IPS-NIHi11 (cell line): ENCODE measurements at regions not wholly inside any gene's neighbourhood (a gene's known extent, or its start where the extent isn't known, plus 50 kb on each side); places are given as distances from the start of the nearest gene placed in this dataset.
"Not testable (repeated sequence)": the region's sequence is repeated elsewhere in the genome, so short reads cannot be mapped to it uniquely, and the experiment has no call there.

ENCODE experiments used
- DNase-seq: peaks from one replicate; pipeline ENCODE4 v3.0.0; 2012; ENCODE audit warnings: mixed read lengths, low spot score

DNA sequence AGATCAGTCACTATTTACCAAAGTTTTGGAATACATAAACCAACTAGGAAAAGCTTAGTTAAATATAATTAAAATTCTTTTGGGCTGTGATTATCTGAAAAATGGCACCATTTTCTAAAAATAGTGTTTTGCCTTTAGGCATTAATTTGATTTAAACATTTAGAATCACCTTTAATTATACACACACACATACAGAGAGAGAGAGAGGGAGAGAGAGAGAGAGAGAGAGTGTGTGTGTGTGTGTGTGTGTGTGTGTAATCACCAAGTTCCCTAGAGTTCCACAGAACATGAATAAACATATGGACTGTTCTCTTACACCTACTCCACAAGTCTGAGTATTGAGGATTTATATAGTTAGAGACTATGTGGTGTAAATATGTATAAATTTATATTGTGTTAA, 141.2 kb upstream of the ATXN1 start:
- no peak for DNase-seq

- peak; percentile 10 for DNase-seq
Observed at GRCh38 chr6:16901782-16902181, 140.5 kb upstream of the ATXN1 start.

DNA sequence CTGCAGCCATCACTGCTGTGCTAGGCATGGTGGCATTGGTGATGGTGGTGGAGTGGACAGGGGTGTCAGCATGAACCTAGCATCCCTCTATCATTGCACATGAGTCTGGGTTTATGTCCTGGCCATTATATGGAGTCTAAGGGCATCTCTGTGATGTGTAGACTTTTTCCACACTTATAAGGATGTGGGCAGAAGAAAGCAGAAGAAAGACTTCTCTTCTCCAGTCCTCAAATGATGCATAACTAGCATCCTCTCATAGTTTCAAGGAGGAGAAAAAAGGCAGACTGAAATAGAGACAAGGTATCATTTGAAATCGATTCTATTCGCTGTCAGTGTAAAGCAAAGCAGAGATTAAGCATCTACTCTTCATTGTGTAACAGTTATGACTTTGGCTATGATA, 140.0 kb upstream of the ATXN1 start:
- no peak for DNase-seq

DNA sequence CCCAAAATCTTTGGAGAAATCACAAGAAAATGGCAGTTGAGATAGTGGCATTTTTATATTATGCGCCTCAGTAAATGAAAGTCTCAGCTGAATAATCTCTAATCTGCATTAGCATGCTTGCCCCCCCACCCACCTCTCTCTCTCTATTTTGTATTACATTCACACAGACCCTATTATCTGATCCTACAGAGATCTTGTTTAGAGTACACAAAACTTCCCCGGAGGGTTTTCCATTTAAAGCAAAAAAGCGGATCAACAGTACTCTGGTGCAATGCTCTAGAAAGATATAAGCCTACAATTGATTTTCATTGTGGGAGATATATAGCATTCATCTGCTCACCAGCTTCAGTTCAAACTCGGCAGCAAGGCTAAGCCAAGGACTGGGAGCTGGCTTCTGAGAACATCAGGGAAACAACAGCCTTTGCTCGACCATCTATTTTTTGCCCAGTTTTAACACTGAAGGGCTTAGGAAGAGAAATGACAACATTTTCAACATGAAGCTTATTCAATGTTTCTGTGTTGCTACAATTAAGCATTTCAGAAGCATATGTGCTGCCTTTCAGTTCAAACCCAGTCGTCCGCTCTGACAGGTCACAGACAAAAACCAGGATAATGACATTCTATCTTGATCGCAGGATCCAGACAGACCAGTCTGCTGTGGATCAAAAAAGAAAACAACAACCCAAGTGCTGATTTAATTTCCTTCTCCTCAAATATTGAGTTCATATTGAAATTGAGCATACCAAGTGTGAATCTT, 137.6 kb upstream of the ATXN1 start:
- DNase-seq: no peak

- DNase-seq: no peak
Observed at GRCh38 chr6:16897669-16898068, 136.4 kb upstream of the ATXN1 start.

DNA sequence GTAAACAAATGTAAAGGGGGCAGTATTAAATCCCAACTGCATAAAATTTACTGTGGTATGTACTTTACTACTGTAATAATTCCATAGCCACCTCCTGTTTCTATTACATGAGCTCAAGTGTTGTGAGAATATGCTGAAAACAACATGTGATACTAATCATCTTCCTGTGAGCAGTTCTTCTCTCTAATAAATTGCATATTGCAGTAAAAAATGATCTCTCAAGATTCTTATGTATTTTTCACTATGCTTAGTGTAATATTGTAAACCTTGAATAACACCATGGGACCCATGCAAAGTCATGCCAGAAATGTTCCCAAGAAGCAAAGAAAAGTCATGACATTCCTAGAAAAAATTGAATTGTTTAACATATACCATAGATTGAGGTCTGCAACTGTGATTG, 133.0 kb upstream of the ATXN1 start:
- DNase-seq: no peak

GRCh38 chr6:16891110-16891509, 129.8 kb upstream of the ATXN1 start:
- not testable (repeated sequence) for DNase-seq

- DNase-seq: no peak
Observed at GRCh38 chr6:16885411-16886160, 124.3 kb upstream of the ATXN1 start.

DNA sequence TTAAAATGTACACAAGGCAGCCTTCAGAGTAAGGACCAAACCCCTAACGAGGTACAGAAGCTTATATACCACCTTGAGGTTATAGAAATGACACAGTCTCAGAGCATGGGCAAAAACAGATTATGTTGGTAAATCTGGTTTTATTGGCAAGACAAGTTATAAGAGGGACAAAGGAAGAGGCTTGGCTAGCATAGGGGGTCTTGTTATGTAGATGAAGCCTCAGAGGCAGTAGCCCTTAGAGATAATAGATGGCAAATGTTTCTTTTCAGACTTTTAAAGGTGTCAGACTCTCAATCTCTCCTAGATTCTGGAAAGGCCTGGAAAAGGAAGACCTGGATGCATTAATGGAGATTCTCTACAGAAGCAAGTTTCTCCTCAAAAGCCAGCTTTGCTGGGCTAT, 123.3 kb upstream of the ATXN1 start:
- DNase-seq: no peak

- no peak for DNase-seq
Observed at GRCh38 chr6:16883414-16883813, 122.2 kb upstream of the ATXN1 start.

GRCh38 chr6:16882230-16882629, 121.0 kb upstream of the ATXN1 start:
- DNase-seq: no peak

- DNase-seq: not testable (repeated sequence)
Observed at GRCh38 chr6:16876852-16877251, 115.6 kb upstream of the ATXN1 start.

- no peak for DNase-seq
Observed at GRCh38 chr6:16876201-16876600, 114.9 kb upstream of the ATXN1 start.

DNA sequence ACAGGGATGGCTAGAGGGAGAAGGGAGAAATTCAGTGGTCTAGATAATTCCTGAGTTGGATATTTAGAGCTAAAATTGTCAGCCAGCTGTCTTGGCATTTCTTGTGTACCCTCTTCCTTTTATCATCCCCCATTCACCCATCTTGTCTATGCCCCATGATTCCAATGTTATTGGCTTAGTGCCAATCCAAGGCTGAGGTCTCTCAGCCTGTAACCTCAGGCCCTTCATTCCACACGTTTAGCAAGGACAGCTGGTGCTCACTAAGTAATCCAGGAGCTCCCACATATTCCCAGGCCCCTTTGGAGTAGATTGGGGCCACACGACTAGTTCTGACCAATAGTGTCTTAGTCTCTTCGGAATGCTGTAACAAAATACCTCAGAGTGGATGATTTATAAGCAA, 112.4 kb upstream of the ATXN1 start:
- DNase-seq: no peak

- peak; percentile 29 for DNase-seq
Observed at GRCh38 chr6:16872543-16873235, 111.4 kb upstream of the ATXN1 start.

- DNase-seq: no peak
Observed at GRCh38 chr6:16871047-16871446, 109.8 kb upstream of the ATXN1 start.

- DNase-seq: no peak
Observed at GRCh38 chr6:16868968-16869367, 107.7 kb upstream of the ATXN1 start.

DNA sequence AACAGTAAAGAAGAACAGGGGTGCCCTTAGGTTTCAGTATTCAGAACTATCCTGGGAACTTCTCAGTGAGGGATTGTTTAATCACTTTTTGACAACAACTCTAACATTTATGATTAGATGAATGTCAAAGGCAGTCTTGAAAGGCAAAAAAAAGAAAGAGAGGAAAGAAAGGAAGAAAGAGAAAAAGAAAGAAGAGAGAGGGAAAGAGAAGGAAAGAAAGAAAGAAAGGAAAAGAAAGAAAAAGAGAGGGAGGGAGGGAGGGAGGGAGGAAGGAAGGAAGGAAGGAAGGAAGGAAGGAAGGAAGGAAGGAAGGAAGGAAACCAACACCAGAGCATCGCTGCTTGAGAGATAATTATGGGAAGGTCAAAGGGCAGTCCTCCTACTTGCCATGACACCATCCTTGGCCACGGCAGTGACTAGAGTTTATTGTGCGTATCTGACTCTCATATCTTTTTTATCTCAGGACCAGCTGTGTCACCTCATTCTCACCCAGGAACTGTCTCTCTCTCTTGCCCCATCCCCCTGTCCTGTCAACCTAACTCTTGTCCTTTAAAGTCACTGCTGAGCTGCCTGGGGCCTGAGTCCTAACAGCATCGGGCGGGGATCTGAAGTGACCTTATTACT, 96.8 kb upstream of the ATXN1 start:
- no peak for DNase-seq

DNA sequence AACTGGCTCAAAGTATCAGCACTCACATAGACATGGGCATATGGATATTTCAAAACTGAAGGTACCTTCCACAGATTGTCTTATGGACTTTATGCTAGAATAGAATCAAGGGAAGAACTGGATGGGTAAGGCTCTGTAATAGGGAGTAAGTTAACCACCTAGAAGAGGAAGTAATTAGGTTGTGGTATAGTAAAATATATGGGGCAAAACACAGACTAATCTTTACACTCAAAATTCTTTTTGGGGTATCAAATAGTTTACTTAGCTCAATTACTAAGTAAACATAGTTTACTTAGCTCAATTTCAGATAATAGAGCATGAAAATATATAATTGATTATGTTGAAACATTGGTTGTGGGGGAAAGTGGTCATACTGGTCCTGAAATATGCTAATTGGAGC, 94.2 kb upstream of the ATXN1 start:
- DNase-seq: no peak

DNA sequence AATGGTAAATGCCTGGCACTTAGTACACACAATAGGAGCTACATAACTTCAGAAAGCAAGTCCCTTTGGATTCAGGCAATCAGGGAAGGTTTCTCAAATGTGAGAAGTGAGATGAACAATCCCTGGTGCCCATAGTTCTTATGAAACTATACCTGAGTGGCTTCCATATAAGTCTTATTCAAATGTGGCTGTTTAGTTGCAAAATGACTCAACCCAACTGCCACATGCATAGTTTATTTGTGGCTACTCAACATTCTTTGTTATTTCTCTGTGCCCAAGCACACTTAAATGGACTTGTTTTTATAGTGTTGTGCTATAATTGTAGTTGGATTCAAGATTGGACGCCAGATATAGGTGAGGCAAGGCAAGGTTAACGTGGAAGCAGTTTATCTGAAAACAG, 93.7 kb upstream of the ATXN1 start:
- DNase-seq: no peak

DNA sequence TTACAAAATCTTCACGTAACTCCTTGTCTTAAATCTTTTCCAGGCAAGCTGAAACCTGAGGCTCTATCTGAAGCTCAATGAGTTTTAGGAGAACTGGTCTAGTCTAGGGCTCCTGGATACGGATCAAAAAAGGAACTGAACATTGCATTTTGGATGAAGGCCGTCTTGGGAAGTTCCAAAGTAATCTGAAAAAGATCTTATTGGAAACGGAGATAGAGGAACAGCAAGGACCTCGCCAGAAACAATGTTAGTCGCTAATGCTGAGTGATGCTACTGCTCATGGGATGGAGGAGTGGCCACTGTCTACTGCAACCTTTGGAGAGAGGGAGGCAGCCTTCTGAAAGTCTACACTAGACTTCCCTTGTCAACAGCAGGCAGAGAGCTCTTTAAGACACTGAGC, 91.4 kb upstream of the ATXN1 start:
- no peak for DNase-seq

DNA sequence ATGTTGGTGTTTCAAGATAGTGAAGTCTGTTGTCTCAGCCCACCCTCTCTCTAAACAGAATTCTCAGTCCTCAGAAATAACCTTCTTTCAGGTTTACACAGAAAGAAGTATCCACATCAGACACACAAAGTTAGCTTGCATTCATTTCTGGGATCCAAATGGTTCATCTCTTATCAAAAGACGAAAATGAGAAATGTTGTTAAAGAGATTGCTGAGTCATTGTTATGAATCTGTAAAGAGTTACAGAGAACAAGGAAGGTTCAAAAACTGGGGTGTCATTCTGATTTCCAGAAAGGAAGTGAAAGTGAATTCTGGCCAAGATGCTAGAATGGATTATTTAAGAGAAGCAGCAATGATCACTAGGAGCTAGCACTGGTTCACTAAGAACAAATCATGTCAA, 90.5 kb upstream of the ATXN1 start:
- DNase-seq: no peak
